ENCODE measurements at regions not wholly inside any gene's neighbourhood (a gene's known extent, or its start where the extent isn't known, plus 50 kb on each side); places are given as distances from the start of the nearest gene placed in this dataset.
"Not testable (repeated sequence)": the region's sequence is repeated elsewhere in the genome, so short reads cannot be mapped to it uniquely, and the experiment has no call there.

DNA sequence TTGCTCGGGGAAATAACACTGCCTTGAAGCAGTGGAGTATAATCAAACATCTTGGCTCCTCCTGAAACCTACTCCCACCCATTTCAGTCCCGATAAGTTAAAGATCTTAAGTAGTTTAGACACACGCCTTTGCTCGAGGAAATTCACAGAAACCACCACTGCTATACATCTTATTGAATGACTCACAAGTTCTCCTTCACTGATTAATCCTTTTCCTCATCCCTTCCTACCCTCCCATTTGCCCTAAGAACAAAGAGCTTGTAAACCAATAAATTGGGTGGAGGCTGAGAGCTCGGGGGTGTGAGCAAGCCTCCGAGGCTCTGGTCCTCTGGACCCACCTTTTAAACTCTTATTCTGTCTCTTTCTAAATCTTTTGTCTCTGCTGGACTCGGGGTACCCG, 86.5 kb downstream of the XCL2 start:
- DNase-seq (ENCODE audit: low read depth in 2 of 2, low spot score in 1 of 2) = not testable (repeated sequence)

DNA sequence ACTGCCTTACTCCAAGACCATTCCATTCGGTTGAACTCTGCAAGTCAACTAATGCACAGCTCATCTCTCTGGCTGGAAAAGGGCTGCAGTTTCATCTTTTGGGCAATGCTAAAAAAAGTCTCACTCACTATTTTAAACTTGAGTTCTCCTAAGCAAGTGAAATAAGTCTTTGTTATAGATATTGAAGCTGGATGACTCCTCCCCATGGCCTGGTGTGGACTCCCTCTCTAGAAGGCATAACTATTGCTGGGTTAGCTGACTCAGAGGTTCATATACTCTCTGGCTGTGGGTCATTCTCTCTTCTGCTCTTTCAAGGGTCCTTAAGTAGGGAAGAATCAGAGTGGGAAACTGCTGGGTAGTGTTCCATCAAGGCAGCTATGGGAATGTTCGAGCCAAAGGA, 88.0 kb downstream of the XCL2 start:
- no peak for DNase-seq (ENCODE audit: low read depth in 2 of 2, low spot score in 1 of 2)

DNA sequence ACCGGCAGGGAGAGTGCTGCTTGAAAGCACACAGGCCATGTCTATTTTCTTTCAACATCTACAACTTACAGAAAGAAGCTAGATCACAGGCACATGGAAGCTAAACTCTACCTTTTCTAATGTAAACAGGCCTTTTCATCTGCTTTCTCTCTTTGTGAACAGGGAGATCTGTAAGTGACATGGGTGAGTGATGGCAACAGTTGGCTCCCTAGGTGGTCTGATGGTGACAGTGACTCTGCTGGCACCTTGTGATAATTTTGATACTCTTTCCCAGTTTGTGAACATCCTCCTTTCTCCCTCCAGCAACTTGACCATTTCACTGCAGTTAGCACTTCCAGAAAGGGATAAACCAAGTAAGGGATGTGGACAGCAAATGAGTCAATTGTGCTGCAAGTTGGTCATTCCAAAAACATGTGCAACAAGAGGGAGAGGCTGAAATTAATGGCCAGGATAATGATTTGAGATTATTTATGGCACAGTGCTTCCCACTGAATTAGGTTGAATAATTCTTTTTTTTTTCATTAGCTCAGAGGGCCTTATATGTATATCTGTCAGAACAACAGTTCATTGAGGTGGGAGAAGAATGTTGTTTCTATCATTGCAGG, 89.5 kb downstream of the XCL2 start:
- no peak for DNase-seq (ENCODE audit: low read depth in 2 of 2, low spot score in 1 of 2)

DNA sequence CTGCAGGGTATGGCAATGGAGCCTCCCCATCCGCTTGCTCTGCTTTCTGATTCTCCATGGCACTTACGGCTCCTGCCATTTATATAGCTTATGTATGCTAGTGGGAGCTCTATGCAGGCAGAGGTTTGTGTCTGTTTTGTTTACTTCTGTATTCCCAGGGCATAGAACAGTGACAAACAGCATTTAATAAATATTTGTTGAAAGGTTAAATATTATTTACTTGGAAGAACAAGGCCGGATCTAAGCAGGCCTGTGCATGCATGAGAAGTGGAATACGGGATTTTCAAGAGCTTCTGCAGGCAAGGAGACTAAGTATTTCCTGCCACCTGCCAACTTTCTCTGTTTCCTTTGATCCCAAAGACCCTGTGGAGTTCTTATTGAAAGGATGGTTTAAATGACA, 90.7 kb downstream of the XCL2 start:
- no peak for DNase-seq (ENCODE audit: low read depth in 2 of 2, low spot score in 1 of 2)

DNA sequence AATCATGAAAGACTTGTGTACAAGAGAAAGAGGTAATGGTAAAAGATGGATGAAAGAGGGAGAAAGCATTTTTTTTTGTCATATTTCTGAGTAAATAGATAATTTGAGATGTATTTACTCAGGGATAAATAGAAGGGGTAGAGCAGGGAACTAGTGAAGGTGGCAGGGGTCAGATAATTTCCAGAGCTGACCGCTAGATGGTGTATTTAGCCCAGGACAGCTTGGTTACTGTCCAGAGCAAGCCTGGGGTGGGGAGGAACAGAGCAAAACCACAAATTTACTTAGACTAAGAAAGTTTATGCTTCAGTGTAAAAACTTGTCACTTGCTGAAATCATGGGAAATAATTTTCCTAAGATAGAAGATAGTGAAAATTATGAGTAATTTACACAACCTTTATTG, 91.5 kb downstream of the XCL2 start:
- no peak for DNase-seq (ENCODE audit: low read depth in 2 of 2, low spot score in 1 of 2)

DNA sequence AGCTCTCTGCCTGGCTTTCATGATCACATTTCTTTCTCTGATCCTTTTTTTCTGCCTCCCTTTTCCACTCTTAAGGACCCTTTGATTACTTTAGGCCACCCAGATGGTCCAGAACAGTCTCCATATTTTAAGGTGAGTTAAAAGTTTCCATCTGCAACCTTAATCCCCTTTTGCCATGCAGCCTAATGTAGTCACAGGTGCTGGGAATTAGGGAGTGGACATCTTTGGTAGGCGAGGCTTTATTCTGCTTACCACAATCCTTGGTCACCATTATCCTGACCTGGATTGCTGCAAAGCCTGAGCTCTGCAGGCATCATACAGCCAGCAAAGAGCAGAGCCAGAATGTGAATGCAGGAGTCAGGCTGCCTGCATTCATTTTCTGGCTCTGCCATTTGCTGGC, 95.9 kb downstream of the XCL2 start:
- no peak for DNase-seq (ENCODE audit: low read depth in 2 of 2, low spot score in 1 of 2)

DNA sequence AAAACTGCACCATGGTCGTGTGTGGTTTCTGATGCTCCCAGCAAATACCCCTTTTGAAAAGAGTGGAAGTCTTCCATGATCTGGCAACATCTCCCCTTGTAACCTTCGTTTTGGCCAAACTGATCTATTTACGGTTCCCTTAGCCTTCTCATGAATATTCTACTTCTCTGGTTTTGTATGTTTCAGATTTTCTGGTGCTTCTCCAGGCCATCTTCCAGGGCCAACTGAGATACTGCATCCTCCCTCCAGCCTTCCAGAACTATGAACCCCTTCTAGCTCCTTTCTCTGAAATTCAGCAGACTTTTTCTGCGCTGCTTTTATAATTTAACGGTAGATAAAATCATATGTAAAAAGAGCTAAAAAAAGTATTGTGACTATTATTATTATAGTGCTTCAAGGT, 97.7 kb downstream of the XCL2 start:
- no peak for DNase-seq (ENCODE audit: low read depth in 2 of 2, low spot score in 1 of 2)

DNA sequence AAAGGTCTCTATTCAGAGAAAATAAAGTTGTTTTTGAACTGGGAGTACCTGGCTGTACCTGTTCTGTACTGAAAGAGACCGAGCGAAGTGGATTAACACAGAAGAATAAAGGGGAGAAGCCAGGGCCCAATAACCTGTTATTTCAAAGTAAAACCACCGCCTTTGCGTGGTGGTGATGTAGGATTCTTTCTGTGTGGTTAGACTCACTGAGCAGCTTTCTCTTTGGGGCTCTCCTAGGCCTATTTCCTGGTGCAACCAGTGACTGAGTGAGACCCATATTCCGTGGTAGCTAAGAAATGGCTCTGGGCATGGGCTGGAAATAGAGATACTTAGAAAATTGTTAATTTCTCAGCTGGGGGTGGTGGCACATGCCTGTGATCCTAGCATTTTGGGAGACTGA, 99.9 kb downstream of the XCL2 start:
- DNase-seq (ENCODE audit: low read depth in 2 of 2, low spot score in 1 of 2) = no peak

DNA sequence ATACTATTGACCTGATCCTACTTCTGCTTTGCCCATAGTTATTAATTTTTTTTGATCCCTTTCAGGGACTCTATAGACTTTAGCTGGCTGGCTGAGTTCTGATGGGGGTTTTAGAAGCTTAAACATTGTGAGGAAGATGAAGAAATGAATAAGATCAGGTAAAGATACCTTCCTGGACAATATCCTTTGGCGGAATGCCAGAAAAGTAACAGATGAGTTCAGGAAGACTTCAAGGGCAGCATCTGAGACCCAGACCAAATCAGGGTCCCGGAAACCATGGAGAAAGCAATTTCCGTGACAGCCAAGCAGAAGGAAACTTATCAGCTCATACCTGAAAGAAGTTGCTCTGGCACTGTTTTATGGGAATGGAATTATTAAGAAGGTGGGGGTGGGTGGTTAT, 100.4 kb downstream of the XCL2 start:
- no peak for DNase-seq (ENCODE audit: low read depth in 2 of 2, low spot score in 1 of 2)

DNA sequence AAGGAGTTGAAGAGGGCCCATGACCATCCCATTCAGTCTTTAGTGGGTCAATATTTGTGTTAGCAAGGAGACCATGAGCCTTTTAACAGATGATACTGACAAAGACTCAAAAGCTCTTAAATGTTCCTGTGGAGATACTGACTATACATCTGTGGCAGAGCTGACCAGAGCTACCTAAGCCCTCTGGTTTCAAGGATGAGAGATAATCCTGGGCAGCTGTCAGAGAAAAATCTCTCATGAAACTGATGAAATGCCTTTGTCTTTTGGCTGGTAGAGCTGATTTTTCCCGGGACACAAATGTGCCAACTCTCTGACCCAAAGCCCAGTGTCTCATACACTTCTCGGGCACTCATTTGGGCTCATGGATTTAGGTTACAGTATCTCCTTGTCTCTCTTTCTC, 100.9 kb downstream of the XCL2 start:
- no peak for DNase-seq (ENCODE audit: low read depth in 2 of 2, low spot score in 1 of 2)

DNA sequence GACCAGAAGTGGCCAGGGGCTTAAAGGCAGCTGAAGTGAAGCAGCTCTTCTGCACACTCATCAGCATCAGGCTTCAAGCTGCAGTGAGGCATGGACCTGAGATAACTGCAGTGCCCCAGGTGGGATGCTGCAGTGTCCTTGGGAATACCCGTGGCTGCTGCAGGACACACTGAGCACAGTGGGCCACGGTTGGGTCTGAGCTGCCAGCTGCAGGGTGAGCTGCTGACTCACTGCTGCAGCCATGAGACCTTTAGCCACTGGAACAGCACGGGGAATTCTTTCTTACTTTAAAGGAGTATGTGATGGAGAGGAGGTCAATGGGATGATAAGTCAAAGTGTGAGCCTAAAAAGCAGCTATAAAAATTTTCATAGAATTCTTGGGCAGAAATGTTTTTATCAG, 102.1 kb downstream of the XCL2 start:
- no peak for DNase-seq (ENCODE audit: low read depth in 2 of 2, low spot score in 1 of 2)

DNA sequence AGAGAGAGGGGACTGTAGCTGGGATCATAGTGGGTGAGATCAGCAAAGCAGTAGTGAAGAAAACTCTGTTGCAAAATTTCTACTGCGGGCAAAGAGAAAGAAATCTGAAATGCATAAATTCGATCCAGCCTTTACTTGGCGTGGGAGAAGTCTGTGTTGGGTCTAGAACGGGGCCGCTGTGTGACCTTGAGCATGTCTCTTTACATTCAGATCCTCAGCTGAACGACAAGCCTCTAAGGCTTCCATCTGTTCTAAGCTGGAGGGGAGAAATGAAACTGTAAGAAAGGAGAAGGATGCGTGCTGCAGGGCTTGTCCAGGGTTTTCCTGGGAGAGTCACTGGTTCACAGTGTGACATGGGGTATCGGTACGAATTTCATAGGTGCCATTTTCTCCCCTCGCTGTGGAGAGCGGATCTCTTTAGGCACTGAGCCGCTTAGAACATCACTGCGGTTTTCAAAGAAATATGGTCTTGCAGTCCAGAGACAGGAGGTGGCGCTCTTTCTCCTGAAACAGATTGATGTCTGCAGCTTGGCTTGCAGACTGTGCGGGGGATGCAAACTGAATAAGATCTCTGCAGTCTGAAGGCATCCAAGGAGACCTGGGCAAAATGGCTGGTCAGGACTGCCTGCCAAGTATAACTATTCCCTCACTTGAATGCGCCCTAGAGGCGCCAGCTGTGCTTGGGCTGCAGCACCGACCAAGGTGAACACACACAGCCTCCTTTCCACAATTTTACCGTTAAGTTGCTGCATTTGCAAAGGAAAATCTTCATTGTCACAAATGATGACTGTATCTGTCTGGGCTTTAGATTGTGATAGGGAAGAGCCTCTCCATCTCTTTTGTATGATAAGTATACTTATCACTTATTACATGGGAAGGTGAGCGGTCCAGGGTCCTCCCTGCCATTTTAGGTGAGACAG, 104.1 kb downstream of the XCL2 start:
- DNase-seq (ENCODE audit: low read depth in 2 of 2, low spot score in 1 of 2) = peak; percentile 63 to 64

DNA sequence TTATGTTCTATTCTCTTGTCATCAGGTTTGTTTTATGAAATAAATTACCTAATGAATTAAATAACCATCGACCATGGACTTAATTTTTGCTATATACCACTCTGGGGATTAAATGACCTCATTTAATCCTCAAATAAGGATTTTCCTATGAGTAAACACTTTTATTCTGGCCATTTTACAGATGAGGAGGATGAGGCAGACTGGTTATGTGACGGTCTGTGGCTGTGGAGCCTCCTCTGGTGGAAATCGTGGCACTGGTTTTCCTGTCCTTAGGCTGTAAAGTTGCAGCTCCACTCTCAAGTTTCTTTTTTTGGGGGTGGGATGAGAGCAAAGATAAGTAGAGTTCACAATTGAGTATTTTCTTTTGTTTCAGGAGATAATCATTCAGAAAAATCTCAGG, 105.2 kb downstream of the XCL2 start:
- no peak for DNase-seq (ENCODE audit: low read depth in 2 of 2, low spot score in 1 of 2)

DNA sequence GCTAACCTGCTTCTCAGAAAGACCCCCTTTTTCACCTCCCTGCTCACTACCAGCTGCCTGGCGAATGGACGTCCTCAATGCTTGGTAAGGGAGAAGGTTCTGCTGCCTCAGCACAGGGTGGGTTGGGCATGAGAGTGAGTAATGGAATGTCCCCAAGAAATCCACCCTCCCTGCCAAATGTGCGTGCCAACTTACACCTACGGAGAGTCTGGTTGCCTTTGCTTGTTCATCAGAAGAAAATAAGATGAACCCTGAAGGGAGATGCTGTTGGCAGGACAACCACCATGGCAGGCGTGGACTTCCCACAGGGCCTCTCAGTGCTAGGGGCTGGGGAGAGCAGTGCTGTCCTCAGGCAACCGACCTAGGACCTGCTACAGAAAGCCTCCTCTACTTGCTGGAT, 106.0 kb downstream of the XCL2 start:
- DNase-seq (ENCODE audit: low read depth in 2 of 2, low spot score in 1 of 2) = no peak

DNA sequence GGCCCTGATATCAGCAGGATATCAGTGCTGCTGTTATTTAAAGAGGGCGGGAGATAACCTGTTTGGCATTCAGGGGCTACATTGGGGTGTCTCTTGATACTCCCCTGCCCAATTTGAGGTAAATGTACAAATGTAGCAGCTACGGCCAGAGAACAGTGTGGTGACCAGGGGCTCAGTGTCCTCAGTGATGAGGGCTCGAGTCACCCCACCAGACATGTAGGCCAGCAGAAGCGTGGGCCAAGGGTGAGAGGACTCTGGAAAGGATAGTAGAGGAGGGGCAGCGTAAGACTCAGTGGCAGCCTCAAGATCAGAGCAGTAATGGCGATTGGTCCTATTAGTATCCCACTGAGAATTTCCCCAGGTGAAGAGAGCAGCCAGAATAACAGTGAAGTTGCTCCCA, 108.4 kb downstream of the XCL2 start:
- no peak for DNase-seq (ENCODE audit: low read depth in 2 of 2, low spot score in 1 of 2)

DNA sequence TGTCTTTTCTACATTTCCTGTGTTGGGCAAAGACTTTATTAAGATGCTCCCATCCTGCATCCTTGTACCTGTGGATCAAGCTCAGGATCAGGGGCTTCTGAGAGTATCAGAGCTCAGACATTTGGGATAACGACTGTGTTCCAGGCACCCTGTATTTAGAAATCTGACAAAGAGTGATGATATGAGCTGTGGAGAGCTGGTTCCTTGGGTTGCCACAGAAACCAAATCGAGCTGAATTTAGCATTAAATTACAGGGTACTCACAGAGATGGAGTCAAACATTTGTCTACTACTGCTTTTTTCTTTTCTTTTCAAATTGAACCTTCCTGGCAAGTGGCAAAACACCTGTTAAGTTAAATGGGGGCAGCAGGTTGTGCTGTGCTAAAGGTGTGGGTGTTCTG, 110.6 kb downstream of the XCL2 start:
- DNase-seq (ENCODE audit: low read depth in 2 of 2, low spot score in 1 of 2) = no peak

DNA sequence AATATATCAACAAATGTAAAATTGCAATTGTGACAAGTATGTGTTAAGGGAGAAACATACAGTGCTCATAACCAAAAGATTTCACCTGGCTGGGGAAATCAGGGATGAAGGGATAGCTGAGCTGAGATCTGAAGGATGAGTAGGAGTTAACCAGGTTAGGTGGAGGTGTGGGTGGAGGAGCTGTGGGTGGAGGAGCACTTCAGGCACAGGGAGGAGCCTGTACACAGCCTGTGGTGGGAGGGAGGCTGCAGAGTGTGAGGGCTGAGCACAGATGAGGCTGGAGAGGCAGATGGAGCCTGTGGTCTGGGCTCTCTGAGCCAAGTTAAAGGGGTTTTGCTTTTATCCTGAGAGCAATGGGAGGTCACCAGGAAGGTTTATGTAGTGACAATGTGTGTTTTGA, 111.9 kb downstream of the XCL2 start:
- DNase-seq (ENCODE audit: low read depth in 2 of 2, low spot score in 1 of 2) = no peak

DNA sequence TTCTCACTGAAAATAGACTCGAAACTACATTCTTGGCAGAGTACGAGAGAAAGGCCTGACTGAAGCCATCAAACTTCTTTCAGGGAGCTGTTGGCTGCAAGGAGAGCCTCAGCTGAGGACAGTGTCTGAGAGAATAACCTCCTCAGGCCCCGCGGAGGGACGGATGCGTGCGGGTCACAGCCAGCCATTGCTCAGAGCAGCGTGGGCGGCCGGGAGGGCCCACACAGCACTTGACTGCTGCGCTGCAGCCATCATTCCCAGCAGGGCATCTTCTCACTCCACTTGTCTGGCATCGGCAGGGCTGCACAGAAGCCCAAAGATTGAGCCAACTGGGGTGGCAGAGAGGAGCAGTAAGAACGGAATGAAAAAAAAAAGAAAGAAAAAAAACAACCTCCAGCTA, 113.5 kb downstream of the XCL2 start:
- no peak for DNase-seq (ENCODE audit: low read depth in 2 of 2, low spot score in 1 of 2)

DNA sequence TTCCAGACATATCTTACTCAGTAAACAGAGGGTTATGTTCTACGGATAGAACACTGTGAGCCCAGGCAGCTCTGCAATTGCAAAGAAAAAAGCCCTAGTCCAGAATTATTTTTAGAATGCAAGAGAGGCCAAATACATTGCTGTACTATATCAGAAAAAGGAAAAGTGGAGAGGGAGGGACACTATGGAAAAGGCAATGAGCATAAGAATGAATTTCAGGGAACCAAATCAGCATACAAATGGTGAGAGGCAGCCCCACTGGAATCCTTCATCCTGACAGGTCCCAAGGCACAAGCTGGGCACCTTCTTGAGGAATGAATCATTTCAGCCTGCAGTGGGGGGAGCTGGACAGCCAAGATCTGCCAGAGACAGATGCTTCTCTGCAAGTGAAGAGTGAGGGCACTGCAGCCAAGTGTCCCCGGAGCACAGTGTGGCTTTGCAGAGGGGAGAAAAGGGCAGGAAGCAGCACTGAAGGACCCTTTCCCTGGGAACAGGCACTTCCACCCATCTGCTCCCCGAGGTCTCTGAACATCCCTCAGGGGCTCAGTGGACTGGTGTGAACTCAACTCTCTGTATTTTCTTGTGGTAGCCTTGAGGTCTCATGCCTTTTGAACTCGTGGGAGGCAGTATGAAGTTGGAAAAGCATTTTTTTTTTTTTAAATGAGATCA, 115.6 kb downstream of the XCL2 start:
- DNase-seq (ENCODE audit: low read depth in 2 of 2, low spot score in 1 of 2) = no peak

DNA sequence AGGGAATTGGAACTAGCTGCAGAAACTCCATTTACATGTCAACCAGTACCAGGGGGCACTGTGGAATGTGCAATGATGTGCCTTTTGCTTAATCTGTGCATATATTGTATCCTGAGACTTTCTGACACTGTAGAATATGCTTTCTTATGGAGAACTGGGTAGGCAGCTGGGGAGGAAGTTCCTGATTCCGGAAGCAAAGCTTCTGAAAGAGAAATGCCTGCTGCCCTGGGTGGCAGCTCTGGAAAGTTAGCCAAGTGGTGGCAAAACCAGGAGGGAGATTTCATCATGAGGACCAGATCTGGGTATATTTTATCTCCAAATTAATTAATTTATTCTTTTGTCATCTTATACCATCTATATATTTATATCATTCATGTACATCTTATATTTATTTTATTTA, 116.7 kb downstream of the XCL2 start:
- no peak for DNase-seq (ENCODE audit: low read depth in 2 of 2, low spot score in 1 of 2)

DNA sequence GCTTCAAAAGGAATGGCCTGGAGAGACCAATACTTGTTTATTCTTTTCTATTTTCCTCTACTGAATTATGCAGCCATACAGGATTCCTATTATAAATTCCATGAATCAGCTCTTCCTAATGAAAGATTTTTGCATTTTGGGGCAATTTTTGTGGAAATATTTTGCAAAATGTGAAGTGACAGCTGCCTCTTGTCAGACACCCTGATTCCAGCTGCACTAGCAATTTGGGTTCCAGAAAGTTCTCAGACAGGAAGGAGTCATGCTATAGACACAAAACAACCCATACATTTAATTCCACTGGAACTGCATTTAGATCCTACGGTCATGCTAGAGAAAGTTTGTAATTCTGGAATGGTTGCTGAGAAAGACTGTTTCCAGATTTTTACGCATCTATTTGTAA, 119.5 kb downstream of the XCL2 start:
- no peak for DNase-seq (ENCODE audit: low read depth in 2 of 2, low spot score in 1 of 2)

DNA sequence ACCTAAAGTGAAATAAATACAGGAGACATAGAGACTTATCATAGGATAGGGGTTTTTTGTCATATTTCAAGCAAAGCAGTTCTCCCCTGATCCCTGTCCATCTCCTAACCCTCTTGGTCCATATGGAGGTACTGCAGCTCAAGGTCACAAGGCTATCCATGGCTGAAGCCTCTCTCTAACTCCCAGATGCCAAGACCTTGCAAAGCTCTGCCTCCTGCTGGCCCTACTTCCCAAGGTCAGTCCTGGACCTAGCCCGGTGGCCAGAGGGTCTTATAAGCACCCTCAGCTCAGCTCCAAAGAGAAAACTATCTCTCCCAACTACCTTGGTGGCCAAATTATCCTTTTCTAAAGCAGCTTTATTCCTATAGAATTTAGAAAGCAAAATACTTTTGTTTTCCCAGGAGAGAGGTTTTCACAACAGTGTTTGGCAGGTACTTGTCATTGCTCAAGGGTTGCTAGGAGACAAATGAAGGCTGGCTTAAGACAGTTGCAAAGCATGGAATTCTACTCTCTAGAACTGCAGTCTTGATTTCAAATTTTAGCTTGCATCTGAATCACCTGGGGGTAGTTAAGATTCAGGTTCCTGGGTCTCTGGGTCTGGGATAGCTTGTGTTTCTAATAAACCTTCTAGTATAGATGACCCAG, 121.5 kb downstream of the XCL2 start:
- no peak for DNase-seq (ENCODE audit: low read depth in 2 of 2, low spot score in 1 of 2)
